D721Med (cell line): ENCODE measurements at regions not wholly inside any gene's neighbourhood (a gene's known extent, or its start where the extent isn't known, plus 50 kb on each side); places are given as distances from the start of the nearest gene placed in this dataset.

Source experiments
- DNase-seq: peaks from one replicate; pipeline ENCODE4 v3.0.0; 2011; ENCODE audit warnings: low spot score; ENCODE audit not compliant: insufficient read length
- FAIRE-seq: peaks from 2 replicates; lab custom pipeline; 2011; peaks lifted over from hg19 to GRCh38; lab: Jason Lieb, UNC
- CTCF ChIP-seq: IDR thresholded peaks from 2 replicates; pipeline ENCODE4 v1.5.1; 2012; ENCODE audit warnings: mild to moderate bottlenecking, control low read depth; ENCODE audit not compliant: insufficient read depth; ENCODE audit errors: missing control alignments

GRCh38 chr3:75115695-75116094 lies 501.2 kb upstream of the CNTN3 start:
- FAIRE-seq (no peak), DNase-seq (no peak)
- no peak for TF ChIP-seq CTCF

- DNase-seq (no peak), FAIRE-seq (no peak)
- no peak for TF ChIP-seq CTCF
These were observed 504.3 kb upstream of the CNTN3 start for GRCh38 chr3:75118779-75119178.

- TF ChIP-seq CTCF = no peak
- DNase-seq (no peak), FAIRE-seq (no peak)
These were observed 512.1 kb upstream of the CNTN3 start for GRCh38 chr3:75126556-75126955.

GRCh38 chr3:75129101-75129500 lies 514.6 kb upstream of the CNTN3 start:
- no peak for FAIRE-seq
- TF ChIP-seq CTCF = no peak
- no peak for DNase-seq

- DNase-seq = no peak
These were observed 521.8 kb upstream of the CNTN3 start for GRCh38 chr3:75136100-75136897.

GRCh38 chr3:75138345-75138744 lies 523.9 kb upstream of the CNTN3 start:
- DNase-seq = no peak
- no peak for FAIRE-seq
- TF ChIP-seq CTCF = no peak

More at GRCh38 chr3:75136100-75136897, 521.8 kb upstream of the CNTN3 start:
- FAIRE-seq = no peak
- no peak for TF ChIP-seq CTCF

- DNase-seq = no peak
- FAIRE-seq = no peak
- TF ChIP-seq CTCF = no peak
These were observed 523.1 kb upstream of the FRG2C start for GRCh38 chr3:75140904-75141615.
